ENCODE measurements at regions not wholly inside any gene's neighbourhood (a gene's known extent, or its start where the extent isn't known, plus 50 kb on each side); places are given as distances from the start of the nearest gene placed in this dataset.

GRCh38 chr15:98425173-98425572, 223.2 kb upstream of the IGF1R start:
- no peak for DNase-seq

GRCh38 chr15:98427321-98427720, 221.0 kb upstream of the IGF1R start:
- no peak for DNase-seq

GRCh38 chr15:98428253-98428989, 219.9 kb upstream of the IGF1R start:
- peak; percentile 70 for DNase-seq

- DNase-seq = no peak
Measured at GRCh38 chr15:98431171-98431570, 217.2 kb upstream of the IGF1R start.

- no peak for DNase-seq
Measured at GRCh38 chr15:98433346-98433745, 215.0 kb upstream of the IGF1R start.

GRCh38 chr15:98433856-98434255, 214.5 kb upstream of the IGF1R start:
- DNase-seq = no peak

- DNase-seq = no peak
Measured at GRCh38 chr15:98437752-98438151, 210.6 kb upstream of the IGF1R start.

- no peak for DNase-seq
Measured at GRCh38 chr15:98438326-98438725, 210.0 kb upstream of the IGF1R start.

- DNase-seq = no peak
Measured at GRCh38 chr15:98438907-98439306, 209.4 kb upstream of the IGF1R start.

GRCh38 chr15:98439523-98439942, 208.8 kb upstream of the IGF1R start:
- DNase-seq = no peak

- no peak for DNase-seq
Measured at GRCh38 chr15:98440917-98441316, 207.4 kb upstream of the IGF1R start.

- no peak for DNase-seq
Measured at GRCh38 chr15:98441599-98441998, 206.7 kb upstream of the IGF1R start.

- peak; percentile 63 for DNase-seq
Measured at GRCh38 chr15:98442379-98442833, 205.9 kb upstream of the IGF1R start.

- DNase-seq = no peak
Measured at GRCh38 chr15:98442901-98443300, 205.4 kb upstream of the IGF1R start.

- DNase-seq = no peak
Measured at GRCh38 chr15:98443526-98443925, 204.8 kb upstream of the IGF1R start.

GRCh38 chr15:98444138-98444537, 204.2 kb upstream of the IGF1R start:
- DNase-seq = no peak

GRCh38 chr15:98445315-98445714, 203.0 kb upstream of the IGF1R start:
- DNase-seq = no peak

GRCh38 chr15:98446083-98446482, 202.3 kb upstream of the IGF1R start:
- DNase-seq = no peak

- no peak for DNase-seq
Measured at GRCh38 chr15:98447069-98447468, 201.3 kb upstream of the IGF1R start.

GRCh38 chr15:98451236-98451635, 197.1 kb upstream of the IGF1R start:
- no peak for DNase-seq

GRCh38 chr15:98452238-98452637, 196.1 kb upstream of the IGF1R start:
- DNase-seq = no peak

- no peak for DNase-seq
Measured at GRCh38 chr15:98455904-98456303, 192.4 kb upstream of the IGF1R start.

- DNase-seq = no peak
Measured at GRCh38 chr15:98476559-98476958, 171.8 kb upstream of the IGF1R start.

- DNase-seq = no peak
Measured at GRCh38 chr15:98480844-98481243, 167.5 kb upstream of the IGF1R start.

GRCh38 chr15:98483575-98484130, 164.7 kb upstream of the IGF1R start:
- no peak for DNase-seq

All from RPMI8226 (cell line).